ENCODE measurements at regions not wholly inside any gene's neighbourhood (a gene's known extent, or its start where the extent isn't known, plus 50 kb on each side); places are given as distances from the start of the nearest gene placed in this dataset.
"Not testable (repeated sequence)": the region's sequence is repeated elsewhere in the genome, so short reads cannot be mapped to it uniquely, and the experiment has no call there.

DNA sequence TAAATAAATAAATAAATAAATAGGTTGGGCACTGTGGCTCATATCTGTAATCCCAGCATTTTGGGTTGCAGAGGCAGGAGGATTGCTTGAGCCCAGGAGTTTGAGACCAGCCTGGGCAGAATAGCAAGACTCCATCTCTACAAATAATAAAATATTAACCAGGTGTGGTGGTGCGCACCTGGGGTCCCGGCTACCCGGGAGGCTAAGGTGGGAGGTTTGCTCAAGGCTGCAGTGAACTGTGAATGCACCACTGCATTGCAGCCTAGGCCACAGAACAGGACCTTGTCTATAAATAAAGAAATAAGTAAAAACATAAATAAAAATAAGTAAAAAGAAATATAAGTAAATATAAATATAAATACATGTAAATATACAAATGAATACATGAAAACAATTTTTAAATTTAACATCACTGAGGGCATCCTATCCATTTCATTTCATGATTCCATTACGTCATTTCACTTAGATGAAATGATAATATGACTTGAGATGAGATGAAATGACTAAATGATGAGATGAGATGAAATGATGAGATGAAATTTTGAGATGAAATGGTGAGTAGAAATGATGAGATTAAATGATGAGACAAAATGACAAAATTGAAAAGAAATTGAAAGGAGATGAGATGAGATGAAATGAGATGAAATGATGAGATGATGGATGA is 233.4 kb downstream of the GOLGA6L6 start:
- TF ChIP-seq POLR2AphosphoS5 (IDR thresholded peaks at IDR 0.05; ENCODE audit: low read depth, low read length); POLR2A (IDR thresholded peaks at IDR 0.05; ENCODE audit: borderline replicate concordance, extremely low read depth, insufficient read depth, insufficient read length); CTCF (IDR thresholded peaks at IDR 0.05 in 2 of 3, conservative IDR thresholded peaks at IDR 0.05 in 1 of 3; ENCODE audit: borderline replicate concordance in 1 of 3, insufficient read depth in 1 of 3, low read depth in 2 of 3, low read length in 2 of 3): not testable (repeated sequence)

Data from HCT116 (cell line).